ENCODE measurements at regions not wholly inside any gene's neighbourhood (a gene's known extent, or its start where the extent isn't known, plus 50 kb on each side); places are given as distances from the start of the nearest gene placed in this dataset.

- TF ChIP-seq SP1 (IDR thresholded peaks at IDR 0.05) (no peak), MAX (IDR thresholded peaks at IDR 0.05) (no peak), CTCF (IDR thresholded peaks at IDR 0.05; ENCODE audit: low read depth, low read length, missing input control) (no peak), YY1 (IDR thresholded peaks at IDR 0.05) (no peak), HNF4A (conservative IDR thresholded peaks at IDR 0.05) (no peak), GABPA (IDR thresholded peaks at IDR 0.05 in 1 of 2, conservative IDR thresholded peaks at IDR 0.05 in 1 of 2) (no peak), RAD21 (IDR thresholded peaks at IDR 0.05) (no peak)
These were observed 63.7 kb upstream of the COG2 start for GRCh38 chr1:230578616-230579015.
